ENCODE measurements at regions not wholly inside any gene's neighbourhood (a gene's known extent, or its start where the extent isn't known, plus 50 kb on each side); places are given as distances from the start of the nearest gene placed in this dataset.

DNA sequence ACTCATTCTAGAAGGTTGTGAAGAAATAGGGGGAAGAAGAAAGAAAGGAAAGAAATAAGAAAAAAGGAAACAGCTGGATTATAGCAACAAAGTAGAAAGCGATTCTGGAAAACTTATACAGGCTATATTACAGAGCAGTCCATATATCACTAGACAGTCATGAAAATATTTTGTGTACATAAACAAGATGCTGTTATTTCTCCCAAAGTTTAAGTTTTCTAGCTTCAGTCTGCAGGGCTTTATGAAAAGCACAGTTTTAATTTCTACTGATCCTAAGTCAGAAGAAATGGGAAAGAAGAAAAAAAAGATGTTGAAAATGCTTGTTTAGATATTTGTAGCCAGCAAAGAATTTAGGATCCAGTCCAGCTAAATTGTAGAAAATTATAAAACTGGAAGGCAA, 321.4 kb upstream of the NDN start (continued):
- TF ChIP-seq MAX (IDR thresholded peaks at IDR 0.05) (no peak), YY1 (IDR thresholded peaks at IDR 0.05; ENCODE audit: extremely low read depth, insufficient replicate concordance, low read depth, low read length) (no peak), SIN3A (IDR thresholded peaks at IDR 0.05; ENCODE audit: low read depth) (no peak), RAD21 (IDR thresholded peaks at IDR 0.05; ENCODE audit: low read depth) (no peak), CBX3 (IDR thresholded peaks at IDR 0.05; ENCODE audit: low read depth) (no peak), ZFX (IDR thresholded peaks at IDR 0.05) (no peak), JUND (IDR thresholded peaks at IDR 0.05) (no peak)

DNA sequence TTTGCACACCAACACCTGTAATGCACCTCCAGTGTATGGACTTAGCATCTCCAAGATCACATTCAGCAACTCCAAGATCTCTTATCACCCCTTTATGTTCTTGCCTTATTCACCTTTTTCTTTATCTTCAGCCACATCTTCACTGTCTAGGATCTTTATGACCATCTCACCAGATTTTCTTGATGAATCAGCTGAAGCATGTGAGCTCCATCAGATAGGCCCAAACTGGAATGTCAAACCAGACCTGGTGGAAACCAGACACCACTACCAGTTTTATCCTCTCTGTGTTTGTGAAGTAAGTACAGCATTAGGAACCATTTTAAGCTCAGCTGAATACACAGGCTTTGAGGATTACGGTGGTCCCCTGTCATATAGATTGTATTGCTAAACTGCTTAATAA, 330.4 kb upstream of the NDN start:
- H4K20me1 ChIP-seq (ENCODE audit: insufficient read depth) = no peaks in the 10 kb centered on the region
- H3K27me3 ChIP-seq (ENCODE audit: insufficient read depth, low read length) = no peaks in the 10 kb centered on the region
- CTCF ChIA-PET = no interaction called here
- no peak overlapping the region for H3K9ac ChIP-seq (ENCODE audit: low read length)
- POLR2A ChIA-PET = no interaction called here
- no peak overlapping the region for H3K27ac ChIP-seq (ENCODE audit: low read depth, low read length)
- no peaks in the 10 kb centered on the region for H3K4me1 ChIP-seq (ENCODE audit: control insufficient read depth in 1 of 2, insufficient read depth in 2 of 2, low read length in 2 of 2)
- RAD21 ChIA-PET (ENCODE audit: low non-redundant PET in 1 of 2, low total read pairs in 2 of 2, uncharacterized antibody in 2 of 2, unreplicated experiment in 2 of 2) = no interaction called here
- no peak overlapping the region for H2AFZ ChIP-seq (ENCODE audit: low read depth, low read length, poor library complexity, severe bottlenecking)
- no peaks in the 10 kb centered on the region for H3K79me2 ChIP-seq (ENCODE audit: insufficient read depth, low read length)
- BruUV-seq (replicated peaks) = no TSS peak
- no peak for TF ChIP-seq YY1 (IDR thresholded peaks at IDR 0.05; ENCODE audit: extremely low read depth, insufficient replicate concordance, low read depth, low read length)
- no peak for TF ChIP-seq CEBPB (IDR thresholded peaks at IDR 0.05; ENCODE audit: low read depth)
- no peak for TF ChIP-seq CTCF (IDR thresholded peaks at IDR 0.05 in 2 of 3, conservative IDR thresholded peaks at IDR 0.05 in 1 of 3; ENCODE audit: borderline replicate concordance in 1 of 3, insufficient read depth in 1 of 3, low read depth in 2 of 3, low read length in 2 of 3)
- TF ChIP-seq POLR2AphosphoS5 (IDR thresholded peaks at IDR 0.05; ENCODE audit: low read depth, low read length) = no peak
- TF ChIP-seq SP1 (IDR thresholded peaks at IDR 0.05; ENCODE audit: low read depth) = no peak
- no peak for TF ChIP-seq CBX3 (IDR thresholded peaks at IDR 0.05; ENCODE audit: low read depth)
- no peak for TF ChIP-seq RAD21 (IDR thresholded peaks at IDR 0.05; ENCODE audit: low read depth)
- TF ChIP-seq EGR1 (IDR thresholded peaks at IDR 0.05; ENCODE audit: low read depth) = no peak
- TF ChIP-seq ZFX (IDR thresholded peaks at IDR 0.05) = no peak
- TF ChIP-seq JUND (IDR thresholded peaks at IDR 0.05) = no peak
- H3K9me2 ChIP-seq (ENCODE audit: insufficient read depth) = no peaks in the 10 kb centered on the region
- intact Hi-C loops (cut with micrococcal nuclease) = no loop called here
- H3K4me2 ChIP-seq (ENCODE audit: low read length) = no peak overlapping the region
- ATAC-seq = no peak
- H3K9me3 ChIP-seq (ENCODE audit: control insufficient read depth in 1 of 2, insufficient read depth in 1 of 2, low read depth in 1 of 2, low read length in 2 of 2) = peaks cover 0 to 25% of the 10 kb centered on the region in 2 experiments; a peak in 2 of 4 replicates
- no peak overlapping the region for H3K4me3 ChIP-seq (replicated peaks in 1 of 2; ENCODE audit: low read depth in 1 of 2, low read length in 2 of 2)
- H3K36me3 ChIP-seq (ENCODE audit: control insufficient read depth in 1 of 2, insufficient read depth in 2 of 2, low read length in 2 of 2) = no peaks in the 10 kb centered on the region
- no peak for DNase-seq (ENCODE audit: low read depth, low spot score)

Measured in HCT116 (cell line).